ENCODE measurements at regions not wholly inside any gene's neighbourhood (a gene's known extent, or its start where the extent isn't known, plus 50 kb on each side); places are given as distances from the start of the nearest gene placed in this dataset.

- DNase-seq (no peak), ATAC-seq (ENCODE audit: insufficient read depth, low FRiP score) (no peak)
- no peak for TF ChIP-seq CTCF (IDR thresholded peaks at IDR 0.05; ENCODE audit: control extremely low read depth, extremely low read depth)
Measured at GRCh38 chr10:42989481-42989921, 87.4 kb upstream of the RET start.

GRCh38 chr10:42990016-42990720 lies 86.7 kb upstream of the RET start:
- no peak overlapping the region for H3K4me3 ChIP-seq
- ATAC-seq (ENCODE audit: insufficient read depth, low FRiP score) (no peak), DNase-seq (no peak)

More at GRCh38 chr10:42989481-42989921, 87.4 kb upstream of the RET start:
- 76 to 77% methylated on average over 2 of the region's 2 CpGs for WGBS, 2 donors
- Histone ChIP-seq H3K9me3 (ENCODE audit: control insufficient read depth in 4 of 4, insufficient read depth in 3 of 4, low read length in 3 of 4) (no peaks in the 10 kb centered on the region), H3K9ac (ENCODE audit: insufficient read depth in 1 of 2, low read length in 2 of 2) (no peak overlapping the region), H3K4me1 (ENCODE audit: control insufficient read depth in 5 of 5, insufficient read depth in 5 of 5, low read length in 5 of 5) (no peaks in the 10 kb centered on the region), H3K36me3 (ENCODE audit: control insufficient read depth in 4 of 4, insufficient read depth in 4 of 4, low read length in 4 of 4) (no peaks in the 10 kb centered on the region), H3K4me3 (no peak overlapping the region), H3K27me3 (ENCODE audit: control insufficient read depth in 3 of 3, insufficient read depth in 3 of 3, low read length in 2 of 3) (no peaks in the 10 kb centered on the region), H3K27ac (ENCODE audit: low read depth in 1 of 2, low read length in 1 of 2) (no peak overlapping the region)

GRCh38 chr10:42990721-42991441 lies 86.0 kb upstream of the RET start:
- Histone ChIP-seq H3K9ac (ENCODE audit: insufficient read depth in 1 of 2, low read length in 2 of 2) (no peak overlapping the region), H3K4me1 (ENCODE audit: control insufficient read depth in 5 of 5, insufficient read depth in 5 of 5, low read length in 5 of 5) (no peaks in the 10 kb centered on the region), H3K9me3 (ENCODE audit: control insufficient read depth in 4 of 4, insufficient read depth in 3 of 4, low read length in 3 of 4) (no peaks in the 10 kb centered on the region), H3K4me3 (no peak overlapping the region), H3K27ac (ENCODE audit: low read depth in 1 of 2, low read length in 1 of 2) (no peak overlapping the region), H3K27me3 (ENCODE audit: control insufficient read depth in 3 of 3, insufficient read depth in 3 of 3, low read length in 2 of 3) (no peaks in the 10 kb centered on the region), H3K36me3 (ENCODE audit: control insufficient read depth in 4 of 4, insufficient read depth in 4 of 4, low read length in 4 of 4) (no peaks in the 10 kb centered on the region)
- WGBS, 2 donors = 86 to 95% methylated on average over 18 of the region's 18 CpGs
- ATAC-seq (ENCODE audit: insufficient read depth, low FRiP score) (no peak), DNase-seq (no peak)
- TF ChIP-seq CTCF (IDR thresholded peaks at IDR 0.05; ENCODE audit: control extremely low read depth, extremely low read depth) = no peak

More at GRCh38 chr10:42990016-42990720, 86.7 kb upstream of the RET start:
- H3K9ac ChIP-seq (ENCODE audit: insufficient read depth in 1 of 2, low read length in 2 of 2) = no peak overlapping the region
- H3K27me3 ChIP-seq (ENCODE audit: control insufficient read depth in 3 of 3, insufficient read depth in 3 of 3, low read length in 2 of 3) = no peaks in the 10 kb centered on the region
- no peaks in the 10 kb centered on the region for H3K4me1 ChIP-seq (ENCODE audit: control insufficient read depth in 5 of 5, insufficient read depth in 5 of 5, low read length in 5 of 5)
- WGBS, 2 donors = 71 to 85% methylated on average over 18 of the region's 18 CpGs
- no peak overlapping the region for H3K27ac ChIP-seq (ENCODE audit: low read depth in 1 of 2, low read length in 1 of 2)
- TF ChIP-seq CTCF (IDR thresholded peaks at IDR 0.05; ENCODE audit: control extremely low read depth, extremely low read depth) = no peak
- no peaks in the 10 kb centered on the region for H3K9me3 ChIP-seq (ENCODE audit: control insufficient read depth in 4 of 4, insufficient read depth in 3 of 4, low read length in 3 of 4)
- H3K36me3 ChIP-seq (ENCODE audit: control insufficient read depth in 4 of 4, insufficient read depth in 4 of 4, low read length in 4 of 4) = no peaks in the 10 kb centered on the region

Data from lung (tissue), 11 donors.